ENCODE measurements at regions not wholly inside any gene's neighbourhood (a gene's known extent, or its start where the extent isn't known, plus 50 kb on each side); places are given as distances from the start of the nearest gene placed in this dataset.

DNA sequence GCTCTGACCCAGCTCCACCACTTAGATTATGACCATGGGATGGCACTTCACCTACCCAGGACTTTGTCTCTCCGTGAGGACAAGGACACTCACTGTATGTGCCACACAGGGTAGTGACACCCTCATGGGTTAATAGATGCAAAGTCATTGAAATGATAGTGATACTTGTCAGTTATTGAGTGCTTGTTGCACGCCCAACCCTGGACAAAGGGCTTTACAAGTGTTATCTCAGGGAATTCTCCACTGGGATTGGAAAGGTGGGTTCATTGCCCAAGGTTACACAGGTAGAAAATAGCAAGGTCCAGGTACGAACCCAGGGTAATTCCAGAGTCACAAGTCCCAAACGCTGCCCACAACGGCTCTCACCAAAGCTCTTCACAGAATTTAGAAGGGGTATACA lies 158.2 kb downstream of the TRIM29 start:
- TF ChIP-seq CTCF (IDR thresholded peaks at IDR 0.05; ENCODE audit: insufficient read depth, low read depth, low read length), result no peak
- TF ChIP-seq EZH2 (IDR thresholded peaks at IDR 0.05; ENCODE audit: insufficient read depth, low read length), result no peak

All from astrocyte (in vitro differentiated cells and primary cell).